NCI-H128 (cell line): ENCODE measurements at regions not wholly inside any gene's neighbourhood (a gene's known extent, or its start where the extent isn't known, plus 50 kb on each side); places are given as distances from the start of the nearest gene placed in this dataset.

Experiments used
- DNase-seq: peaks from one replicate; lab custom pipeline; 2025; ENCODE audit not compliant: unreplicated experiment; lab: John Stamatoyannopoulos, UW

GRCh38 chr3:187899246-187899645 lies 154.0 kb upstream of the BCL6 start:
- no peak for DNase-seq

DNA sequence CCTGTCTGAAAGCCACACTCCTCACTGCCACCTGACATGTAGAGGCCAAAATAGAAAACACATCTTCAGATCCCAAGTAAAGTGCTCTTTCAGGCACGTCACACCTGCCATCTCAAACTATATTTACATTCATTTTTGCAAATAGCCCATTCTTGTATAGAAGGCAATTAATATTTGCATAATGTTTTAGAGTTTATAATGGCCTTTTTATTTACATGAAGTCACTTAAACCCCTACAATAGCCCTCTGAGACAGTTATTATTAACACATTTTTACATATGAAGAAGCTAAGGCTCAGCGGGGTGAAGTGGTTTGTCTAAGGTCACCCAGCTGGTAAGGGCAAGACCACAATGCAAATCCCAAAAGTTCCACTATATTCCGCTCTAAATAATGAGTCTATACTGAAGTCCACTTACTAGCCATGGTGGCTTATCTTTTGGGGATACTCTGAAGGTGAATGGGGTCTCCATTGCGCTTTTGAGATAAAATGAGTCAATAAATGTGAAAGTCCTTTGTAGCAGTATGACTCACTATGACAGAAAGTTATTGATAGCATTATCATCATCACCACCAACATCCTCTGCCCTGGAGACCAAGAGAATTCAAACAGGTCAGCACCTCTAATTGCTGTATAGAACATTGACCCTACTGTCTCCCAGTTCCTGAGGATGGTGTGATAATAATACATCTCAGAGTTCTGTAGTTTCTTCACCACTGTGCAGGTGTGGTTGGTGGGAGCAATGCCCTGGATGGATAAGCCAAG lies 155.9 kb upstream of the BCL6 start:
- no peak for DNase-seq

DNA sequence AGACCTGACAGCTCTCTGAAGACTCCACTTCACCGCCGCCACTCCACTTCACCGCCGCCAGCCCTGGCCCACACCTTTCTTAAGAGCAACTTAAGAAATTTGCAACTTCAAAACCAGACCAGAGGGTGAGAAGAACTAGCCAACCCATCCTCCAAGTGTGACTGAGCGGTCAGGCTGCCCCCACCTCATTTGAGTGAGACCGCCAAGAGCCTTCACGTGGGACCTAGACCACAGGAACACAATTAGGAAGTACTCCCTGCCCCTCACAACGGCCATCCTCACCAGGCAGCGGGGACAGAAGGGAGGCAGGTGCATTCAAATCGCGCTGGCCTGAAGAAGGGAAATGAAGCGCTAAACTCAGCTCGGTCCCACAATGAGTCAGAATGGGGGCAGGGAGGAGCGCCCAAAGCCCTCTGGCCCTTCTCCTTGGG lies 156.8 kb upstream of the BCL6 start:
- DNase-seq: no peak

GRCh38 chr3:187902936-187903335 lies 157.7 kb upstream of the BCL6 start:
- no peak for DNase-seq

- no peak for DNase-seq
Measured at GRCh38 chr3:187903697-187904096, 158.4 kb upstream of the BCL6 start.

DNA sequence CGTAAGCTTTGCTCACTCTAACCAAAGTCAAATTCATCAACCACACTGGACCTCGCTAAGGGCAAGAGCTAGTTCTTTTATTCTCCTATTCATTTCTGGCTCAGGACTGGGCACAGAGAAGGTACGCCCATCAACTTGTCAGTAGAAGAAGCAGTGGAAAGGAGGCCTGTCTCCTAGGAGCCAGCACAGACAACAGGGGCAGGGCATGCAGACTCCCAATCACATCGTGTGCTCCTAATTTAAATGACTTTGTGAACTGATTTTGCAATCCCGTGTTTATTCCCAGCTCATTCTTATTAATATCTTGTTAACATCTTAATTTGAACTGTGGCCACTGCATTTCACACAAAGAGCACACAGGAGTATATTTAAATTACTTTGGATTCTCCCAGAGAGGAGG lies 161.1 kb upstream of the BCL6 start:
- no peak for DNase-seq

DNA sequence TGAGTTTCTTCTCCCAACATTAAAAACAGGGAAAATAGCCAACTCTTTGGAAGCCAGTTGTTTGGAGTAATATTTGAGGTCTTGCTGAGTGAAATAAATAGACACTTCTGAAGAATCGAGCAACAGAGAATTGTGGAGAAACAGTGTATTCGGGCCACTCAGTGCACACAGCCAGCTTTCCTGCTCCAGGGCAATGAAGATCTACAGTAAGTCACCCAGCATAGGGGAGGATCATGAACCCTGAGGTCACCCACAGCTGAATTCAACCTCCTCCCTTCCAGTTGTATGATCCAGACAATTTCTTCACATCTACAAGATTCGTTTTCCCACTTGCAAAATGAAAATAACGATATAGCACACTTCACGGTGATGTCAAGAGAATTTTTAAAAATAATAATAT lies 161.7 kb upstream of the BCL6 start:
- no peak for DNase-seq

- DNase-seq: no peak
Measured at GRCh38 chr3:187909866-187910265, 164.6 kb upstream of the BCL6 start.

GRCh38 chr3:187912007-187912406 lies 166.7 kb upstream of the BCL6 start:
- DNase-seq: no peak

DNA sequence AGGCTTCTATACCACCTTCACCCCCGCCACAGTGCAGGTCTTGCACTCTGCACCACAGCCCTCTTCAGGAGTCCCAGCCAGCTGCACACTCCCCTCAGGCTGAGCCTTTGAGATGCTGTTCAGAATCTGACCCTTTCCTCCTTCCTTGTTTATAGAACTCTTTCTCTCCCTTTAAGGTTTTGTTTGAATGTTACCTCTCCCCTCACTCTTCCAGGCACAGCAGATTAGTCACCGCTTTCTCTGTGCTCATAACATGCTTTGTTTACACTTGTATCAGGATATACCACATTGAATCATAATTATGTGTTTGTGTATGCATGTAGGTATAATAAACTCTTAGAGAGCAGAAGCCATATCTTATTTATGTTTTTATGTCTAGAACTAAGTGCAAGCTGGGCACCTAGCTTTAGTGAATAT lies 168.4 kb upstream of the BCL6 start:
- DNase-seq: no peak

GRCh38 chr3:187914231-187914630 lies 169.0 kb upstream of the BCL6 start:
- no peak for DNase-seq

DNA sequence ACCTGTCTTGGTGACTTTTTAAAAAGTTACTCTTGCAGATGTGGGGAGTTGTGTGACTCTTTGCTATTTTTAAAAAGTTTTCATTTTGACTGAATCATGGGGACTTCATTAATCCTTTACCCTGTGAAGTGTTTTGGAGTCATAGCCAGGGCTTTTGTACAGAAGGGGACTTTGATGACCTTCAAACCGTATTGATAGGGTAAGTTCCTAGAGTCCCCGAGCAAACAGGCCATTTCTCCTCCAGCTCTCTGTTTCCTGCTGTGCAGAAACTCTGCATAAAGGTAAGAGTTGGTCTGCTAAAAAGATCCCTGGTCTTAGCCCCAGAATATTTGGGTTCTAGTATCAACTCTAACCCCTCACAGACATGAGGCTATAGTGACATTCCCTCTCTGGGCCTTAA lies 170.8 kb upstream of the BCL6 start:
- no peak for DNase-seq

DNA sequence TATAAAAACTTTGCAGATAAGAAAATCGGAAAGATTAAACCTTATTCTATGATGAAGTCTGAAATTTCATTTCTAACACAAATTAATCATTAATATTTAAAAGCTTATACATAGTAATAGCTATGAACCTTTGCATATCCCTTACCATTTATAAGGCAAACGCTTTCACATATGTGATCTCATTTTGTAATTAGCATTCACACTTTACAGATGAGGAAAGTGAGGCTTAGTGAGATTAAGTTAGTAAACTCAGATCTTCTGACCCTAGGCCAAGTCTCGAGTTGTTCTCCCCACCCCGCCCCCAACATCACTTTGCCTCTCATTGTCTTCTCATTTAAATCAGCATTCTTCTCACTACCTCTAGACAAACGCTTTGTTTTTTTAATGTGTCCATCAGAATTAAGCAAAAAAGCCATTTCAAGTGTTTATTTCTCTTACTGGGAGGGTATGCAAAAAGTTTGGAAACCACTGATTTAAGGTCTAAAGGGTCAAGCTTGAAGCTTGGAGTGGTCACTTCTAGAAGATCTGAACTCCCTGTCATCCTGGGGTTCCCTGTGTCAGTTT lies 172.9 kb upstream of the BCL6 start:
- no peak for DNase-seq

DNA sequence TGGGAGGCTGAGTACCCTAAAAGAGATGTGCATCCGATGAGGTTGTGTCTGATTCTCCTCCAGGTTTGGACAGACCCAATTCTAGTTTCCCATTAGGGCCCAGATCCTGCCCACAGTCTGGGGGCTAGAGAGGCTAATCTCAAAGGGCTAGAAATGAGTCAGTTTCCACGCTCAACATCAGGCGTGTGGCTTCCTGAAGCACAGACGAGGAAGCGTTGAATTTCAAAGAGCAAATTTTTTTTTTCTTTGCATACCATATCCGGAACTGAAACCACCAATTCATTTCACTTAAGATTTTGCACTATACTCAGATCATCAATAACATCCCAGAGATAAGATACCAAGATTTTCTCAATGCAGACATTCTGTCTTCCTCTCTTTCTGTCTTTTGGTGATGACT lies 173.8 kb upstream of the BCL6 start:
- DNase-seq: no peak

- DNase-seq: no peak
Measured at GRCh38 chr3:187919544-187919943, 174.3 kb upstream of the BCL6 start.

- no peak for DNase-seq
Measured at GRCh38 chr3:187920030-187920429, 174.8 kb upstream of the BCL6 start.

- no peak for DNase-seq
Measured at GRCh38 chr3:187920913-187921312, 175.6 kb upstream of the BCL6 start.

- no peak for DNase-seq
Measured at GRCh38 chr3:187921391-187922074, 176.3 kb upstream of the BCL6 start.

- no peak for DNase-seq
Measured at GRCh38 chr3:187922704-187923416, 177.6 kb upstream of the BCL6 start.

DNA sequence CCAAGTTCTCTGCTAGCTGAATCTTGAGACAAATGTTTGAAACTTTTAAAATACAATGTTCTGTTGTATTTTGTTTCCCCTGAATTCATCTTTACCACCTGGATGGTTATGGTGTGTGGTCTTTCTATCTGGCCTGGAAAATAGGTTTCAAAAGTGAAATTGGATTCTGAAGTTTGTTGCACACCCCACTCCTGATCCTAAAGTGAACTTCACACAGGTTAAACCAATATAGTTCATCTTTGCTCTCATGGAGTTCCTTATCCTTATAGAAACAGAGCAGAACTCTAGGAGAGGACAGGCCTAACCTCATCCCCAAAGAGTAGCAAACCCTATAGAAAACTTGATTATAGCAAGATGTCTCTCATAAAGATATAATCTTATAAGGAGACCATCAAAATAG lies 179.4 kb upstream of the BCL6 start:
- no peak for DNase-seq

DNA sequence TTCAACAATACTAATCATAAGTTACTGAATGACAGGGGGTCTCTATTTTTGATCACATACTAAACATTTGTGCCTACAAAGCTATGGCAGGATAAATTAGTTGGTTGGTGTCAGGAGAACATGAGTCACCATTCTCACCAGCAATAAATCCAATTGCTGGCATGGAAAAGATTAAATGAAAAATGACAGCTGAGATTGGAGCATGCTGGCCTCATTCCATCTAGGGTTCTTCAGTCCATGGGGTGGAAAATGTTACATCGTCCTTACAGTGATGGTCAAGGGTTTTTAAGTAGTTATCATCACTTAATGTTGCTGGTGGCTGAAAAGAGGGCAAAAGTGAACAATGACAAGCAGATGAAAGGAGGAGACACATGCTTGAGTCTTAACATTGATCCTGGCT lies 180.1 kb upstream of the BCL6 start:
- DNase-seq: no peak

GRCh38 chr3:187926620-187927019 lies 181.4 kb upstream of the BCL6 start:
- DNase-seq: no peak
